GM12878 (cell line): ENCODE measurements at regions not wholly inside any gene's neighbourhood (a gene's known extent, or its start where the extent isn't known, plus 50 kb on each side); places are given as distances from the start of the nearest gene placed in this dataset.

ENCODE experiments used
- CBX5 ChIP-seq: sonication (generic); IDR thresholded peaks from 2 replicates; pipeline ENCODE4 v1.6.1; 2016; ENCODE audit warnings: low read depth, moderate library complexity, mild to moderate bottlenecking, inconsistent platforms
- CREB1 ChIP-seq: IDR thresholded peaks from 2 replicates; pipeline ENCODE4 v1.6.1; 2012; ENCODE audit warnings: low read depth, mild to moderate bottlenecking, inconsistent platforms
- HSF1 ChIP-seq: fragments of 150-350 bp; IDR thresholded peaks from 2 replicates; pipeline ENCODE4 v1.6.1; 2014; ENCODE audit warnings: mild to moderate bottlenecking, low read depth, low read length
- RCOR1 ChIP-seq: conservative IDR thresholded peaks from 2 replicates; pipeline ENCODE4 v1.6.1; 2012; ENCODE audit warnings: low read depth, low read length, improper control_type of control experiment
- YY1 ChIP-seq: IDR thresholded peaks from 2 replicates; pipeline ENCODE4 v1.6.1; 2011; ENCODE audit warnings: low read depth, mild to moderate bottlenecking, low read length
- ZNF687 ChIP-seq: fragments of 450-650 bp; IDR thresholded peaks from 2 replicates; pipeline ENCODE4 v1.6.1; 2017; ENCODE audit warnings: mild to moderate bottlenecking, moderate library complexity
- TF ChIP-seq, protein P1 (sequence below): fragments of 450-650 bp; IDR thresholded peaks from 2 replicates; pipeline ENCODE4 v1.6.1; 2017; ENCODE audit warnings: borderline replicate concordance

DNA sequence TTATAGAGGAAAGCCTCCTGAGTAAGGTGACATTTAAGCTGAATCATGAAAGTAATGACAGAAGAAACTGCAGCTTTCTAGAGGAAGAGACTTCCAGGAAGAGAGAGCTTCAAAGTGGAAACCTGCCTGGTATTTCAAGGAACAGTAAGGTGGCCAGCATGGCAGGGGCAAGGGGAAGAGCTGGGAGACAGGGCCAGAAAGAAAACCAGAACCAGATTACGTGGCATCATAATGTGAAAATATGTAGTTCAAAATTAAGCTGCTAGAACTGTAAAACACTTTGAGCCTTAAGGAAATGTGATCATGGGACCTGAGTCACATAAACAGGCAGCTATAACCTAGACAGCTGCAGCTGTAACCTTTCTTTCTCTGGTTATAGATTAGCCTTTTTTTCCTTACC is 238.0 kb upstream of the FOXK1 start (continued):
- TF ChIP-seq ZNF687 (no peak), CREB1 (no peak), YY1 (no peak), RCOR1 (no peak), HSF1 (no peak), CBX5 (no peak)
- TF ChIP-seq, protein P1, sequence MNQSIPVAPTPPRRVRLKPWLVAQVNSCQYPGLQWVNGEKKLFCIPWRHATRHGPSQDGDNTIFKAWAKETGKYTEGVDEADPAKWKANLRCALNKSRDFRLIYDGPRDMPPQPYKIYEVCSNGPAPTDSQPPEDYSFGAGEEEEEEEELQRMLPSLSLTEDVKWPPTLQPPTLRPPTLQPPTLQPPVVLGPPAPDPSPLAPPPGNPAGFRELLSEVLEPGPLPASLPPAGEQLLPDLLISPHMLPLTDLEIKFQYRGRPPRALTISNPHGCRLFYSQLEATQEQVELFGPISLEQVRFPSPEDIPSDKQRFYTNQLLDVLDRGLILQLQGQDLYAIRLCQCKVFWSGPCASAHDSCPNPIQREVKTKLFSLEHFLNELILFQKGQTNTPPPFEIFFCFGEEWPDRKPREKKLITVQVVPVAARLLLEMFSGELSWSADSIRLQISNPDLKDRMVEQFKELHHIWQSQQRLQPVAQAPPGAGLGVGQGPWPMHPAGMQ = no peak
